Central memory CD8-positive, alpha-beta T cell (primary cell): ENCODE measurements at regions not wholly inside any gene's neighbourhood (a gene's known extent, or its start where the extent isn't known, plus 50 kb on each side); places are given as distances from the start of the nearest gene placed in this dataset.

Experiments used
- ATAC-seq: fragments of 150-1000 bp; cut with Tn5 transposase; replicated peaks from 2 replicates; pipeline ENCODE4 v1.10.0; 2022; ENCODE audit warnings: mild to moderate bottlenecking, moderate FRiP score, moderate number of reproducible peaks; ENCODE audit not compliant: poor library complexity, severe bottlenecking; ENCODE audit errors: extremely low read depth
- DNase-seq, 2 donors: peaks; one replicate each; pipeline ENCODE4 v3.0.0; 2021; ENCODE audit warnings: low spot score in 2 of 2
- H3K27ac Mint-ChIP-seq: one replicate; pipeline ENCODE4 v1.8.0; 2022; ENCODE audit warnings: low read depth, mild to moderate bottlenecking, moderate library complexity, mixed read lengths
- H3K27me3 Mint-ChIP-seq: one replicate; pipeline ENCODE4 v1.8.0; 2022; ENCODE audit warnings: mixed read lengths
- H3K36me3 Mint-ChIP-seq: one replicate; pipeline ENCODE4 v1.8.0; 2022; ENCODE audit warnings: mild to moderate bottlenecking, moderate library complexity, mixed read lengths; ENCODE audit not compliant: insufficient read depth
- H3K4me1 Mint-ChIP-seq: one replicate; pipeline ENCODE4 v1.8.0; 2022; ENCODE audit warnings: mixed read lengths
- H3K4me3 Mint-ChIP-seq: one replicate; pipeline ENCODE4 v1.8.0; 2022; ENCODE audit warnings: mild to moderate bottlenecking, moderate library complexity, mixed read lengths
- H3K9me3 Mint-ChIP-seq: one replicate; pipeline ENCODE4 v1.8.0; 2022; ENCODE audit warnings: mixed read lengths

GRCh38 chr14:42736408-42736807 is 1129.7 kb downstream of the LRFN5 start:
- Mint-ChIP-seq H3K9me3 (peaks cover 8% of the 10 kb centered on the region), H3K36me3 (no peaks in the 10 kb centered on the region), H3K27me3 (no peaks in the 10 kb centered on the region), H3K4me1 (no peaks in the 10 kb centered on the region), H3K27ac (no peak overlapping the region), H3K4me3 (no peak overlapping the region)
- no peak for DNase-seq
- no peak for ATAC-seq

- ATAC-seq (no peak), DNase-seq (no peak)
- no peak overlapping the region for H3K4me3 Mint-ChIP-seq
- H3K9me3 Mint-ChIP-seq: peaks cover 6% of the 10 kb centered on the region
- H3K27me3 Mint-ChIP-seq: no peaks in the 10 kb centered on the region
- H3K27ac Mint-ChIP-seq: no peak overlapping the region
- H3K4me1 Mint-ChIP-seq: no peaks in the 10 kb centered on the region
- H3K36me3 Mint-ChIP-seq: no peaks in the 10 kb centered on the region
Observed at GRCh38 chr14:42734041-42734440, 1127.4 kb downstream of the LRFN5 start.

- no peak for ATAC-seq
- peaks cover 9% of the 10 kb centered on the region for H3K9me3 Mint-ChIP-seq
- no peak overlapping the region for H3K27ac Mint-ChIP-seq
- DNase-seq: no peak
- H3K4me3 Mint-ChIP-seq: no peak overlapping the region
- H3K27me3 Mint-ChIP-seq: no peaks in the 10 kb centered on the region
- H3K4me1 Mint-ChIP-seq: no peaks in the 10 kb centered on the region
- no peaks in the 10 kb centered on the region for H3K36me3 Mint-ChIP-seq
Observed at GRCh38 chr14:42732005-42732404, 1125.3 kb downstream of the LRFN5 start.

- H3K27me3 Mint-ChIP-seq: no peaks in the 10 kb centered on the region
- H3K4me3 Mint-ChIP-seq: no peak overlapping the region
- peaks cover 11% of the 10 kb centered on the region for H3K9me3 Mint-ChIP-seq
- H3K27ac Mint-ChIP-seq: no peak overlapping the region
- H3K36me3 Mint-ChIP-seq: no peaks in the 10 kb centered on the region
- DNase-seq: no peak
- H3K4me1 Mint-ChIP-seq: no peaks in the 10 kb centered on the region
- no peak for ATAC-seq
Observed at GRCh38 chr14:42731480-42731879, 1124.8 kb downstream of the LRFN5 start.

GRCh38 chr14:42729681-42730080 is 1123.0 kb downstream of the LRFN5 start:
- H3K27ac Mint-ChIP-seq: no peak overlapping the region
- no peaks in the 10 kb centered on the region for H3K36me3 Mint-ChIP-seq
- ATAC-seq (no peak), DNase-seq (no peak)
- peaks cover 17% of the 10 kb centered on the region for H3K9me3 Mint-ChIP-seq
- H3K4me3 Mint-ChIP-seq: no peak overlapping the region
- H3K4me1 Mint-ChIP-seq: no peaks in the 10 kb centered on the region
- H3K27me3 Mint-ChIP-seq: no peaks in the 10 kb centered on the region

GRCh38 chr14:42719391-42719790 is 1112.7 kb downstream of the LRFN5 start:
- H3K4me3 Mint-ChIP-seq: no peak overlapping the region
- no peaks in the 10 kb centered on the region for H3K27me3 Mint-ChIP-seq
- peaks cover 28% of the 10 kb centered on the region for H3K9me3 Mint-ChIP-seq
- no peaks in the 10 kb centered on the region for H3K36me3 Mint-ChIP-seq
- no peak for ATAC-seq
- H3K4me1 Mint-ChIP-seq: no peaks in the 10 kb centered on the region
- H3K27ac Mint-ChIP-seq: no peak overlapping the region
- DNase-seq: no peak

- ATAC-seq (no peak), DNase-seq (no peak)
- Mint-ChIP-seq H3K36me3 (no peaks in the 10 kb centered on the region), H3K4me3 (no peak overlapping the region), H3K27ac (no peak overlapping the region), H3K27me3 (no peaks in the 10 kb centered on the region), H3K4me1 (no peaks in the 10 kb centered on the region), H3K9me3 (peaks cover 28% of the 10 kb centered on the region)
Observed at GRCh38 chr14:42715316-42715715, 1108.6 kb downstream of the LRFN5 start.

- Mint-ChIP-seq H3K36me3 (no peaks in the 10 kb centered on the region), H3K27ac (no peak overlapping the region), H3K4me3 (no peak overlapping the region), H3K27me3 (no peaks in the 10 kb centered on the region), H3K9me3 (peaks cover 15% of the 10 kb centered on the region), H3K4me1 (no peaks in the 10 kb centered on the region)
- DNase-seq (no peak), ATAC-seq (no peak)
Observed at GRCh38 chr14:42710071-42710470, 1103.4 kb downstream of the LRFN5 start.

- H3K36me3 Mint-ChIP-seq: no peaks in the 10 kb centered on the region
- no peak for ATAC-seq
- H3K27me3 Mint-ChIP-seq: no peaks in the 10 kb centered on the region
- H3K4me3 Mint-ChIP-seq: no peak overlapping the region
- no peaks in the 10 kb centered on the region for H3K4me1 Mint-ChIP-seq
- no peak for DNase-seq
- peaks cover 20% of the 10 kb centered on the region for H3K9me3 Mint-ChIP-seq
- H3K27ac Mint-ChIP-seq: no peak overlapping the region
Observed at GRCh38 chr14:42703501-42703900, 1096.8 kb downstream of the LRFN5 start.

- Mint-ChIP-seq H3K4me3 (no peak overlapping the region), H3K36me3 (no peaks in the 10 kb centered on the region), H3K9me3 (peaks cover 20% of the 10 kb centered on the region), H3K4me1 (no peaks in the 10 kb centered on the region), H3K27me3 (no peaks in the 10 kb centered on the region), H3K27ac (no peak overlapping the region)
- no peak for DNase-seq
- ATAC-seq: no peak
Observed at GRCh38 chr14:42687421-42687820, 1080.7 kb downstream of the LRFN5 start.

- DNase-seq: no peak
- Mint-ChIP-seq H3K27ac (no peak overlapping the region), H3K27me3 (no peaks in the 10 kb centered on the region), H3K4me3 (no peak overlapping the region), H3K4me1 (no peaks in the 10 kb centered on the region), H3K9me3 (peaks cover 6% of the 10 kb centered on the region), H3K36me3 (no peaks in the 10 kb centered on the region)
- ATAC-seq: no peak
Observed at GRCh38 chr14:42683707-42684106, 1077.0 kb downstream of the LRFN5 start.

GRCh38 chr14:42676636-42677035 is 1070.0 kb downstream of the LRFN5 start:
- no peak overlapping the region for H3K4me3 Mint-ChIP-seq
- ATAC-seq: no peak
- no peaks in the 10 kb centered on the region for H3K27me3 Mint-ChIP-seq
- no peaks in the 10 kb centered on the region for H3K4me1 Mint-ChIP-seq
- peaks cover 17% of the 10 kb centered on the region for H3K9me3 Mint-ChIP-seq
- H3K36me3 Mint-ChIP-seq: no peaks in the 10 kb centered on the region
- no peak for DNase-seq
- no peak overlapping the region for H3K27ac Mint-ChIP-seq

- H3K27ac Mint-ChIP-seq: no peak overlapping the region
- no peak overlapping the region for H3K4me3 Mint-ChIP-seq
- H3K9me3 Mint-ChIP-seq: peaks cover 17% of the 10 kb centered on the region
- DNase-seq: no peak
- no peaks in the 10 kb centered on the region for H3K27me3 Mint-ChIP-seq
- no peaks in the 10 kb centered on the region for H3K4me1 Mint-ChIP-seq
- no peaks in the 10 kb centered on the region for H3K36me3 Mint-ChIP-seq
- ATAC-seq: no peak
Observed at GRCh38 chr14:42673963-42674362, 1067.3 kb downstream of the LRFN5 start.

GRCh38 chr14:42671636-42672035 is 1065.0 kb downstream of the LRFN5 start:
- no peak for DNase-seq
- peaks cover 17% of the 10 kb centered on the region for H3K9me3 Mint-ChIP-seq
- no peaks in the 10 kb centered on the region for H3K36me3 Mint-ChIP-seq
- no peaks in the 10 kb centered on the region for H3K27me3 Mint-ChIP-seq
- H3K4me3 Mint-ChIP-seq: no peak overlapping the region
- no peak overlapping the region for H3K27ac Mint-ChIP-seq
- no peak for ATAC-seq
- no peaks in the 10 kb centered on the region for H3K4me1 Mint-ChIP-seq
